ENCODE measurements at regions not wholly inside any gene's neighbourhood (a gene's known extent, or its start where the extent isn't known, plus 50 kb on each side); places are given as distances from the start of the nearest gene placed in this dataset.
"Not testable (repeated sequence)": the region's sequence is repeated elsewhere in the genome, so short reads cannot be mapped to it uniquely, and the experiment has no call there.

GRCh38 chr10:109592391-109592790 lies 330.9 kb downstream of the XPNPEP1 start:
- no peak for TF ChIP-seq SUZ12 (IDR thresholded peaks at IDR 0.05)
- no peak for TF ChIP-seq SP1 (IDR thresholded peaks at IDR 0.05)
- TF ChIP-seq ELF4 (IDR thresholded peaks at IDR 0.05), result no peak
- TF ChIP-seq FOXA1 (IDR thresholded peaks at IDR 0.05), result no peak
- no peak for TF ChIP-seq LEF1 (IDR thresholded peaks at IDR 0.05; ENCODE audit: borderline replicate concordance)
- no peak for TF ChIP-seq HDGF (IDR thresholded peaks at IDR 0.05; ENCODE audit: borderline replicate concordance)
- TF ChIP-seq CTBP1 (IDR thresholded peaks at IDR 0.05; ENCODE audit: borderline replicate concordance), result no peak
- TF ChIP-seq NFRKB (IDR thresholded peaks at IDR 0.05), result no peak
- TF ChIP-seq PKNOX1 (IDR thresholded peaks at IDR 0.05), result no peak
- no peak for TF ChIP-seq FOXK2 (IDR thresholded peaks at IDR 0.05)
- TF ChIP-seq TARDBP (IDR thresholded peaks at IDR 0.05), result no peak
- TF ChIP-seq BHLHE40 (IDR thresholded peaks at IDR 0.05; ENCODE audit: borderline replicate concordance), result no peak
- no peak for TF ChIP-seq FOXM1 (IDR thresholded peaks at IDR 0.05; ENCODE audit: borderline replicate concordance)
- TF ChIP-seq ZNF384 (IDR thresholded peaks at IDR 0.05), result no peak
- TF ChIP-seq L3MBTL2 (conservative IDR thresholded peaks at IDR 0.05), result no peak
- ChIA-PET POLR2A (no interaction called here), CTCF (no interaction called here)
- DNase-seq (ENCODE audit: extremely low spot score), result no peak

GRCh38 chr10:109591601-109592000 lies 331.7 kb downstream of the XPNPEP1 start:
- ChIA-PET POLR2A (no interaction called here), CTCF (no interaction called here)
- no peak for TF ChIP-seq LEF1 (IDR thresholded peaks at IDR 0.05; ENCODE audit: borderline replicate concordance)
- no peak for TF ChIP-seq L3MBTL2 (conservative IDR thresholded peaks at IDR 0.05)
- TF ChIP-seq BHLHE40 (IDR thresholded peaks at IDR 0.05; ENCODE audit: borderline replicate concordance), result no peak
- TF ChIP-seq TARDBP (IDR thresholded peaks at IDR 0.05), result no peak
- DNase-seq (ENCODE audit: extremely low spot score), result no peak

DNA sequence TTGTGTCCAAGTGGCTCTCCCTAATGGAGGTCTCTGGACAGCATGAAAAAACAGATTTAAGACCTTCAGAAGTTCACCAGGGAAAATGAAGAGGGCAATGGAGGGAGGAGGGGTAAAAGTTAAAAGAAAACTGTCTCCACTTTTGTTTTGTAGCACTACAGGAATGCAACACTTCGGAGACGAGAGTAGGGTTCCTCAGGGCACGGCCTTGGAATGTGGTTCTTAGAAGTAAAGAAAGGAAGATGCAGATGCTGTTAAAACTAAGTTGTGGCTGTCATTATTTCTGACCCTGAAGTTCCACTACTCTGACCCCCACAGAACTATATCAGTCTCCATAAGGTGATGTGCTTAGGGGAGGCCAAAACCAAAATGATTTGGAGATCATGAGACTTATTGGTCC lies 335.1 kb downstream of the XPNPEP1 start:
- no peak for TF ChIP-seq BHLHE40 (IDR thresholded peaks at IDR 0.05; ENCODE audit: borderline replicate concordance)
- TF ChIP-seq FOXK2 (IDR thresholded peaks at IDR 0.05), result no peak
- no peak for TF ChIP-seq TARDBP (IDR thresholded peaks at IDR 0.05)
- DNase-seq (ENCODE audit: extremely low spot score), result no peak
- ChIA-PET POLR2A (no interaction called here), CTCF (no interaction called here)

GRCh38 chr10:109587366-109587765 lies 335.9 kb downstream of the XPNPEP1 start:
- ChIA-PET CTCF (no interaction called here), POLR2A (no interaction called here)
- DNase-seq (ENCODE audit: extremely low spot score), result no peak
- TF ChIP-seq L3MBTL2 (conservative IDR thresholded peaks at IDR 0.05) (no peak), ARNT (IDR thresholded peaks at IDR 0.05) (no peak), FOXA1 (IDR thresholded peaks at IDR 0.05) (no peak), HDGF (IDR thresholded peaks at IDR 0.05; ENCODE audit: borderline replicate concordance) (no peak), LEF1 (IDR thresholded peaks at IDR 0.05; ENCODE audit: borderline replicate concordance) (no peak), SUZ12 (IDR thresholded peaks at IDR 0.05) (no peak), FOXK2 (IDR thresholded peaks at IDR 0.05) (no peak), PKNOX1 (IDR thresholded peaks at IDR 0.05) (no peak), FOXM1 (IDR thresholded peaks at IDR 0.05; ENCODE audit: borderline replicate concordance) (no peak), ELF4 (IDR thresholded peaks at IDR 0.05) (no peak), NFRKB (IDR thresholded peaks at IDR 0.05) (no peak), CTBP1 (IDR thresholded peaks at IDR 0.05; ENCODE audit: borderline replicate concordance) (no peak), BHLHE40 (IDR thresholded peaks at IDR 0.05; ENCODE audit: borderline replicate concordance) (no peak)

GRCh38 chr10:109556399-109556798 lies 366.9 kb downstream of the XPNPEP1 start:
- no peak for DNase-seq (ENCODE audit: extremely low spot score)
- ChIA-PET CTCF (no interaction called here), POLR2A (no interaction called here)
- TF ChIP-seq SP1 (IDR thresholded peaks at IDR 0.05), result no peak
- TF ChIP-seq ARNT (IDR thresholded peaks at IDR 0.05), result no peak
- no peak for TF ChIP-seq L3MBTL2 (conservative IDR thresholded peaks at IDR 0.05)
- TF ChIP-seq NFRKB (IDR thresholded peaks at IDR 0.05), result no peak
- no peak for TF ChIP-seq FOXA1 (IDR thresholded peaks at IDR 0.05)
- TF ChIP-seq HDGF (IDR thresholded peaks at IDR 0.05; ENCODE audit: borderline replicate concordance), result no peak

DNA sequence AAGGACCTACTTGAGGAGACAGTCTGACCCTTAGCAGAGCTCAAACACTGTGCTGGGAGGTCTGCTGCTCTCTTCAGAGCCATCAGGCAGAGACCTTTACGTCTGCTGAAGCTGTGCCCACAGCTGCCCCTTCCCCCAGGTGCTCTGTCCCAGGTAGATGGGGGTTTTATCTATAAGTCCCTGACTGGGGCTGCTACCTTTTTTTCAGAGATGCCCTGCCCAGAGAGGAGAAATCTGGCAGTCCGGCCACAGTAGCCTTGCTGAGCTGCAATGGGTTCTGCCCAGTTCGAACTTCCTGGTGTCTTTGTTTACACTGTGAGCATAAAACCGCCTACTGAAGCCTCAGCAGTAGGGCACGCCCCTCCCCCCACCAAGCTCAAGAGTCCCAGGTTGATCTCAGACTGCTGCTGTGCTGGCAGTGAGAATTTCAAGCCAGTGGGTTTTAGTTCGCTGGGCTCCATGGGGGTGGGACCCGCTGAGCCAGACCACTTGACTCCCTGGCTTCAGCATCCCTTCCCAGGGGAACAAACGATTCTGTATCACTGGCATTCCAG lies 381.2 kb downstream of the XPNPEP1 start:
- CTCF ChIA-PET; POLR2A ChIA-PET; DNase-seq (ENCODE audit: extremely low spot score): not testable (repeated sequence)

DNA sequence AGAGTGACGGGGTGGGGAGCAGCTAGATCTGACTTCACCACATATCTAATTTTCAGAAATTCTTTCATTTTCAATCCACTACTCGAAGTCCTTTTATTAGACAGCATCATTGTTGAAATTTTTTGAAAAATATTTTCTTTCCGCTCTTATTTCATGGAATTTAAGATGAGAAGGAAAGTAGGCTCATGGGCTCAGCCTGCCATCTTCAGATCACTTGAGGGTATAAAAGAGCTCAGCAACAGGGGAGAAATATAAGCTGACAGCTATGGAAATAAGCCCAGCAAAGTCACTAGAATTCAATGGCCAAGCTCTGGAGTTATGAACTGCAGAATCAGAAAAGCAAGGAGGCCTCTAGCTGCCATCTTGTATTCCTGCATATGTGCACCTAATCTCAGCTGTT lies 389.1 kb downstream of the XPNPEP1 start:
- DNase-seq (ENCODE audit: extremely low spot score), result no peak
- TF ChIP-seq HDGF (IDR thresholded peaks at IDR 0.05; ENCODE audit: borderline replicate concordance) (no peak), L3MBTL2 (conservative IDR thresholded peaks at IDR 0.05) (no peak), NFRKB (IDR thresholded peaks at IDR 0.05) (no peak)
- CTCF ChIA-PET, result no interaction called here
- POLR2A ChIA-PET, result no interaction called here

DNA sequence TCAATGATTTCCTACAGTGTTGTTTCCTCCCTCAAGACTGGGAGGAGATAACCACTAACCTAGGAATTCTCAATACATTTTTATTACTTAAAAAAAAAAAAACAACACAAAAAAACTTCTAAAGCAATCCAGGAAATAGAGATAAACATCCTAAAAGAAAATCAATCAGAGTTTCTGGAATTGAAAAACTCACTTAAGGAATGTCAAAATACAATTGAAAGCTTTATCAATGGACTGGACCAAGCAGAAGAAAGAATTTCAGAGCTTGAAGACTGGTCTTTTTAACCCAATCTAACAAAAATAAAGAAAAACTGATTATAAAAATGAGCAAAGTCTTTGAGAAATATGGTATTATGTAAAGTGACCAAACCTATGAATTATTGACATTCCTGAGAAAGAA lies 394.1 kb downstream of the XPNPEP1 start:
- TF ChIP-seq CTBP1 (IDR thresholded peaks at IDR 0.05; ENCODE audit: borderline replicate concordance) (no peak), FOXA1 (IDR thresholded peaks at IDR 0.05) (no peak), ELF4 (IDR thresholded peaks at IDR 0.05) (no peak), LEF1 (IDR thresholded peaks at IDR 0.05; ENCODE audit: borderline replicate concordance) (no peak), HDGF (IDR thresholded peaks at IDR 0.05; ENCODE audit: borderline replicate concordance) (no peak), SUZ12 (IDR thresholded peaks at IDR 0.05) (no peak), SP1 (IDR thresholded peaks at IDR 0.05) (no peak), L3MBTL2 (conservative IDR thresholded peaks at IDR 0.05) (no peak), FOXM1 (IDR thresholded peaks at IDR 0.05; ENCODE audit: borderline replicate concordance) (no peak), BHLHE40 (IDR thresholded peaks at IDR 0.05; ENCODE audit: borderline replicate concordance) (no peak), NFRKB (IDR thresholded peaks at IDR 0.05) (no peak), PKNOX1 (IDR thresholded peaks at IDR 0.05) (no peak), FOXK2 (IDR thresholded peaks at IDR 0.05) (no peak), ZNF384 (IDR thresholded peaks at IDR 0.05) (no peak), ARNT (IDR thresholded peaks at IDR 0.05) (no peak)
- no peak for DNase-seq (ENCODE audit: extremely low spot score)
- POLR2A ChIA-PET, result no interaction called here
- CTCF ChIA-PET, result no interaction called here

Measured in HEK293T (cell line).